ENCODE measurements at regions not wholly inside any gene's neighbourhood (a gene's known extent, or its start where the extent isn't known, plus 50 kb on each side); places are given as distances from the start of the nearest gene placed in this dataset.

DNA sequence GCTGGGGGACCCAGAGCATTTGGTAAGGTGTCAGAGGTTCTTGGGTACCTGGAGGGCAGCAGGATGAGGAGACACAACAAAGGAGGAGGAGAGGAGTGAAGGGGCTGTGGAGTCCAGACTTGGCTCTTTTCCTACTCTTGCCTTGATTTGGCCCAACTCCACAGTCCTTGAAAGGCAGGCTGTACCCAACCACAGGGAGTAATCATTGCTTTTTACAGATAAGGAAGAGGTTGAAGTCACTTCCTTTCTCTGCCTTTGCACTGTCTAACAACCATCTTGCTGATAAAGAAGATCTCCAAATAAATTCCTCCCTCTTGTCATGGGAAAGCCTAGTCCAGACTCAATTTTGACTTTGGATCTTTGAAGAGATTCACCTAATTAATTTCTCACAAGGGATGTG, 226.8 kb upstream of the HMGA2 start:
- Histone ChIP-seq H3K4me1 (peaks cover 21% of the 10 kb centered on the region), H3K4me3 (no peak overlapping the region), H3K27me3 (ENCODE audit: low read depth) (peaks cover 51% of the 10 kb centered on the region), H3K27ac (replicated peaks) (no peak overlapping the region), H3K36me3 (no peaks in the 10 kb centered on the region), H3K9me3 (replicated peaks) (no peaks in the 10 kb centered on the region)
- TF ChIP-seq, protein P1, sequence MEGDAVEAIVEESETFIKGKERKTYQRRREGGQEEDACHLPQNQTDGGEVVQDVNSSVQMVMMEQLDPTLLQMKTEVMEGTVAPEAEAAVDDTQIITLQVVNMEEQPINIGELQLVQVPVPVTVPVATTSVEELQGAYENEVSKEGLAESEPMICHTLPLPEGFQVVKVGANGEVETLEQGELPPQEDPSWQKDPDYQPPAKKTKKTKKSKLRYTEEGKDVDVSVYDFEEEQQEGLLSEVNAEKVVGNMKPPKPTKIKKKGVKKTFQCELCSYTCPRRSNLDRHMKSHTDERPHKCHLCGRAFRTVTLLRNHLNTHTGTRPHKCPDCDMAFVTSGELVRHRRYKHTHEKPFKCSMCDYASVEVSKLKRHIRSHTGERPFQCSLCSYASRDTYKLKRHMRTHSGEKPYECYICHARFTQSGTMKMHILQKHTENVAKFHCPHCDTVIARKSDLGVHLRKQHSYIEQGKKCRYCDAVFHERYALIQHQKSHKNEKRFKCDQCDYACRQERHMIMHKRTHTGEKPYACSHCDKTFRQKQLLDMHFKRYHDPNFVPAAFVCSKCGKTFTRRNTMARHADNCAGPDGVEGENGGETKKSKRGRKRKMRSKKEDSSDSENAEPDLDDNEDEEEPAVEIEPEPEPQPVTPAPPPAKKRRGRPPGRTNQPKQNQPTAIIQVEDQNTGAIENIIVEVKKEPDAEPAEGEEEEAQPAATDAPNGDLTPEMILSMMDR (IDR thresholded peaks at IDR 0.05; ENCODE audit: borderline replicate concordance): no peak
- intact Hi-C loops (cut with micrococcal nuclease): no loop called here
- DNase-seq: no peak

DNA sequence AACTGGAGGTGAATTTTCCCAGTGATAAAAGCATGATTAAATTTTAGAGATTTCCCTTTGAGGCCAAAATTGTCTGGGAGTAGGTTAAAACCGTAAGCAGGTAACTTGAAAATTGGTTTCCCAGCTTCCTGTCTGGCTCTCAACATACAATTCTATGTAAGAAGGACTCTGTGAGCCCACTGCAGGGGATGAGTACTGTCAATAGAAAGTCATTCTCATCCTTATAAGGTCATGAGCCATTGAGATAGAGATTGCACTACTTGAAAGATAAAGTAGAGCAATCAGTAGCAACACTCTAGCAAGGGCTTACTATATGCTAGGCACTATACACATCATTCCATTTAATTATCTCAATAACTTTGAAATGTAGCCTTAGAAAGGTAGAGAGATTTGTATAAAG, 225.6 kb upstream of the HMGA2 start:
- H3K4me1 ChIP-seq: peaks cover 30% of the 10 kb centered on the region
- H3K27ac ChIP-seq (replicated peaks): no peak overlapping the region
- no peak overlapping the region for H3K4me3 ChIP-seq
- DNase-seq: no peak
- H3K36me3 ChIP-seq: no peaks in the 10 kb centered on the region
- TF ChIP-seq, protein P1 (IDR thresholded peaks at IDR 0.05; ENCODE audit: borderline replicate concordance): no peak
- H3K9me3 ChIP-seq (replicated peaks): no peaks in the 10 kb centered on the region
- peaks cover 51% of the 10 kb centered on the region for H3K27me3 ChIP-seq (ENCODE audit: low read depth)
- intact Hi-C loops (cut with micrococcal nuclease): no loop called here

DNA sequence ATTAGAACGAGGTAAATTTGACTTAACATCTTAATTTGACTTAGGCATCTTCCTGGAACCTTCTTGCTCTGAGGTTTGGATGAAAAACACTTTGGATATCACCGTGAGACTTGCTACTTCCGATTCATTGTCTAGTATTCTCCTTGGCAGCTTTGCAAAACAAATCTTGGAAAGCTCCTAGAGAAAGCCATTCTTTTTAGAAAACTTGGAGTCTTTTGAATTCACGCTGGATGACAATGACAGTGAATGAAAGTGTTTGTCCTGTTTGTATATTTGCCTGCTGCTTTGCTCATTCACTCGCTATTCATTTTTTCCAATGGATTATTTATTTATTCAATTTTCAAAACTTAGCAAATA, 222.1 kb upstream of the HMGA2 start:
- Histone ChIP-seq H3K27ac (replicated peaks) (no peak overlapping the region), H3K27me3 (ENCODE audit: low read depth) (peaks cover 66% of the 10 kb centered on the region), H3K9me3 (replicated peaks) (peaks cover under 1% of the 10 kb centered on the region), H3K4me3 (peak overlapping the region; percentile 32), H3K4me1 (peaks cover 24% of the 10 kb centered on the region), H3K36me3 (no peaks in the 10 kb centered on the region)
- TF ChIP-seq, protein P1 (IDR thresholded peaks at IDR 0.05; ENCODE audit: borderline replicate concordance): no peak
- intact Hi-C loops (cut with micrococcal nuclease): no loop called here
- DNase-seq: no peak

- intact Hi-C loops (cut with micrococcal nuclease): no loop called here
- Histone ChIP-seq H3K4me3 (peak overlapping the region; percentile 32), H3K27me3 (ENCODE audit: low read depth) (peaks cover 71% of the 10 kb centered on the region), H3K27ac (replicated peaks) (peak overlapping the region; percentile 60), H3K36me3 (peaks cover 5% of the 10 kb centered on the region), H3K9me3 (replicated peaks) (peaks cover 6% of the 10 kb centered on the region), H3K4me1 (peaks cover 24% of the 10 kb centered on the region)
- TF ChIP-seq, protein P1 (IDR thresholded peaks at IDR 0.05; ENCODE audit: borderline replicate concordance): peak; percentile 81
- DNase-seq: peak; percentile 75
These were observed 221.5 kb upstream of the HMGA2 start for GRCh38 chr12:65602610-65603295.

- Histone ChIP-seq H3K27me3 (ENCODE audit: low read depth) (peaks cover 76% of the 10 kb centered on the region), H3K4me3 (peak overlapping the region; percentile 32), H3K4me1 (peaks cover 24% of the 10 kb centered on the region), H3K9me3 (replicated peaks) (peaks cover 14% of the 10 kb centered on the region), H3K27ac (replicated peaks) (peak overlapping the region; percentile 60), H3K36me3 (peaks cover 6% of the 10 kb centered on the region)
- TF ChIP-seq, protein P1 (IDR thresholded peaks at IDR 0.05; ENCODE audit: borderline replicate concordance): no peak
- peak; percentile 18 for DNase-seq
- intact Hi-C loops (cut with micrococcal nuclease): no loop called here
These were observed 220.6 kb upstream of the HMGA2 start for GRCh38 chr12:65603438-65604351.

Measured in left ventricle myocardium inferior (tissue), 1 donor.